Body of pancreas (tissue), 4 donors: ENCODE measurements at regions not wholly inside any gene's neighbourhood (a gene's known extent, or its start where the extent isn't known, plus 50 kb on each side); places are given as distances from the start of the nearest gene placed in this dataset.

Experiments
- CTCF ChIP-seq, 7 experiments: fragments of 450-650 bp in 4 of 7; fragments of 200-600 bp in 3 of 7; sonication (generic) in 3 of 7; IDR thresholded peaks; one replicate each; pipeline ENCODE4 v1.5.1; 2016 to 2019; ENCODE audit warnings: antibody characterized with exemption in 7 of 7
- POLR2A ChIP-seq, 3 donors: fragments of 450-650 bp; IDR thresholded peaks; one replicate each; pipeline ENCODE4 v1.6.1; 2016; ENCODE audit warnings: antibody characterized with exemption in 3 of 3, mild to moderate bottlenecking in 2 of 3

GRCh38 chr9:90544488-90544887 is 98.1 kb downstream of the DIRAS2 start:
- TF ChIP-seq POLR2A (IDR thresholded peaks at IDR 0.05) = no peak
- no peak for TF ChIP-seq CTCF (IDR thresholded peaks at IDR 0.05)
